ENCODE measurements at regions not wholly inside any gene's neighbourhood (a gene's known extent, or its start where the extent isn't known, plus 50 kb on each side); places are given as distances from the start of the nearest gene placed in this dataset.

GRCh38 chr15:97502038-97502437, 458.5 kb upstream of the ARRDC4 start:
- DNase-seq (ENCODE audit: low spot score) = no peak

- no peak for DNase-seq (ENCODE audit: low spot score)
Observed at GRCh38 chr15:97504031-97504792, 456.3 kb upstream of the ARRDC4 start.

- DNase-seq (ENCODE audit: low spot score) = no peak
Observed at GRCh38 chr15:97517737-97518136, 442.8 kb upstream of the ARRDC4 start.

- no peak for DNase-seq (ENCODE audit: low spot score)
Observed at GRCh38 chr15:97520689-97521088, 439.8 kb upstream of the ARRDC4 start.

- no peak for DNase-seq (ENCODE audit: low spot score)
Observed at GRCh38 chr15:97521381-97522285, 438.9 kb upstream of the ARRDC4 start.

- DNase-seq (ENCODE audit: low spot score) = no peak
Observed at GRCh38 chr15:97522347-97522746, 438.2 kb upstream of the ARRDC4 start.

- DNase-seq (ENCODE audit: low spot score) = no peak
Observed at GRCh38 chr15:97525809-97526208, 434.7 kb upstream of the ARRDC4 start.

GRCh38 chr15:97528238-97528637, 432.3 kb upstream of the ARRDC4 start:
- no peak for DNase-seq (ENCODE audit: low spot score)

GRCh38 chr15:97545799-97546198, 414.7 kb upstream of the ARRDC4 start:
- no peak for DNase-seq (ENCODE audit: low spot score)

GRCh38 chr15:97547381-97547780, 413.1 kb upstream of the ARRDC4 start:
- DNase-seq (ENCODE audit: low spot score) = no peak

- DNase-seq (ENCODE audit: low spot score) = no peak
Observed at GRCh38 chr15:97561529-97561928, 399.0 kb upstream of the ARRDC4 start.

GRCh38 chr15:97563516-97563915, 397.0 kb upstream of the ARRDC4 start:
- DNase-seq (ENCODE audit: low spot score) = no peak

GRCh38 chr15:97566961-97567360, 393.5 kb upstream of the ARRDC4 start:
- no peak for DNase-seq (ENCODE audit: low spot score)

- DNase-seq (ENCODE audit: low spot score) = no peak
Observed at GRCh38 chr15:97567411-97567810, 393.1 kb upstream of the ARRDC4 start.

GRCh38 chr15:97576929-97577645, 383.4 kb upstream of the ARRDC4 start:
- DNase-seq (ENCODE audit: low spot score) = no peak

GRCh38 chr15:97585408-97585807, 375.1 kb upstream of the ARRDC4 start:
- DNase-seq (ENCODE audit: low spot score) = no peak

GRCh38 chr15:97592778-97593177, 367.7 kb upstream of the ARRDC4 start:
- DNase-seq (ENCODE audit: low spot score) = no peak

GRCh38 chr15:97597801-97598200, 362.7 kb upstream of the ARRDC4 start:
- no peak for DNase-seq (ENCODE audit: low spot score)

GRCh38 chr15:97598353-97598798, 362.1 kb upstream of the ARRDC4 start:
- no peak for DNase-seq (ENCODE audit: low spot score)

GRCh38 chr15:97600190-97600589, 360.3 kb upstream of the ARRDC4 start:
- no peak for DNase-seq (ENCODE audit: low spot score)

- DNase-seq (ENCODE audit: low spot score) = no peak
Observed at GRCh38 chr15:97604677-97605076, 355.8 kb upstream of the ARRDC4 start.

- DNase-seq (ENCODE audit: low spot score) = no peak
Observed at GRCh38 chr15:97615114-97615513, 345.4 kb upstream of the ARRDC4 start.
